Hematopoietic multipotent progenitor cell treated with erythropoietin and hydrocortisone succinate and interleukin-3 and kit ligand, for 15 days (in vitro differentiated cells): ENCODE measurements at regions not wholly inside any gene's neighbourhood (a gene's known extent, or its start where the extent isn't known, plus 50 kb on each side); places are given as distances from the start of the nearest gene placed in this dataset.

Experiments used
- DNase-seq: peaks from one replicate; pipeline ENCODE4 v3.0.0-alpha.2; 2015; ENCODE audit warnings: low spot score

GRCh38 chr20:62527781-62528180, 52.0 kb upstream of the GATA5 start:
- DNase-seq = no peak

DNA sequence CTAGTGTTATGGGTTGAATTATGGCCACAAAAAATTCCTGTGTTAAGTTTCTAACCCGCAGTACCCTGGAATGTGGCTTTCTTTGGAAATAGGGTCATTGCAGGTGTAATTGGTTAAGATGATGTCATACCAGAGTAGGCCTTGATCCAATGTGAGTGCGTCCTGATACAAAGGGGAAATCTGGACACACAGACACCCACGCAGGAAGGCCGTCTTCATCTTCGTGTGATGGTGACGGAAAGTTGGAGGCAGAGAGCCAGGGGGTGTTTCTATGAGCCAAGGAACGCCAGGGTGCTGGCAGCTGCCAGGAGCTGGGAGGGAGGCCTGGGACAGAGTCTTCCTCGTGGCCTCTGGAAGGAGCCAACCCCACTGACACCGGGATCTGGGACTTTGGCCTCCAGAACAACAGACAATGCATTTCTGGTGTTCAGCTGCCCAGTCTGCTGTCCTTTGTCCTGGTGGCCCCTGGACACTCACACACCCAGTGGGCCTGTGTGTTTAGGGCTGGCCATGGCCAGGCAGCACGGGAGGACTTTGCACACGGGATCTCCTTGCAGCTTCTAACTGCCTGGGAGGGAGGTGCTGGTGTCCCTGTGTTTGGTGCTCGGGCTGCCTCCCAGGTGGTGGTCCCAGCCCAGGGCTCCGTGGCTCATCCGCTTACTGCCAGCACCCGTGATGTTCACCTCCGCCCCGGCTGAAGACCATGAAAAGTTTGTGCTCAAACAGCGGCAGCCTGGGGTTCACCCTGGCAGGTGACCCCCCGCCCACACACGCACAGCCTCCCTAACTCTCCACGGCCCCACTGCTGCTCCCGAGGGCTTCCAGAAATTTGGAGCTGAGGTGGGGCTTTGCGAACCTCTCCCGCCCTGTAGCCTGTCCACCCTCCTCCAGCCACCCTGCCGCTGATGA, 53.4 kb upstream of the GATA5 start:
- DNase-seq = no peak

GRCh38 chr20:62529896-62530642, 54.3 kb upstream of the GATA5 start:
- peak; percentile 20 for DNase-seq

DNA sequence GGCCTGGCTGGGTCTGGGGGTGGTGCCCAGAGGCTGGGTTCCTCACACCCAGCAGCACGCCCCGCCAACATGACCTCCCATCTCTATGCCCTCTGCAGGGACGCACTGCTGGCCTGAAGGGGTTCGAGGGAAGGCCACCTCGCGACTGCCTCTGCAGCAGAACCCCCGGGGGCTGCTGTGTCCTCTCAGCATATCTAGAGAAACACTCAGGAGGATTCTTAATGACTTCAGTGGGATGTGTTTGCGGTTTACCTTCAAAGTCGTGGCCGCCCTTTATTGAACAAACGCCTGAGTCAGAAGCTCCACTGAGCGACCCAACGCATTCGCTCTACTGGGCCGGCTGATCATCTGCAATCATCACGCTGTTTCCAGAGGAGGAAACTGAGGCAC, 54.8 kb upstream of the GATA5 start:
- no peak for DNase-seq

DNA sequence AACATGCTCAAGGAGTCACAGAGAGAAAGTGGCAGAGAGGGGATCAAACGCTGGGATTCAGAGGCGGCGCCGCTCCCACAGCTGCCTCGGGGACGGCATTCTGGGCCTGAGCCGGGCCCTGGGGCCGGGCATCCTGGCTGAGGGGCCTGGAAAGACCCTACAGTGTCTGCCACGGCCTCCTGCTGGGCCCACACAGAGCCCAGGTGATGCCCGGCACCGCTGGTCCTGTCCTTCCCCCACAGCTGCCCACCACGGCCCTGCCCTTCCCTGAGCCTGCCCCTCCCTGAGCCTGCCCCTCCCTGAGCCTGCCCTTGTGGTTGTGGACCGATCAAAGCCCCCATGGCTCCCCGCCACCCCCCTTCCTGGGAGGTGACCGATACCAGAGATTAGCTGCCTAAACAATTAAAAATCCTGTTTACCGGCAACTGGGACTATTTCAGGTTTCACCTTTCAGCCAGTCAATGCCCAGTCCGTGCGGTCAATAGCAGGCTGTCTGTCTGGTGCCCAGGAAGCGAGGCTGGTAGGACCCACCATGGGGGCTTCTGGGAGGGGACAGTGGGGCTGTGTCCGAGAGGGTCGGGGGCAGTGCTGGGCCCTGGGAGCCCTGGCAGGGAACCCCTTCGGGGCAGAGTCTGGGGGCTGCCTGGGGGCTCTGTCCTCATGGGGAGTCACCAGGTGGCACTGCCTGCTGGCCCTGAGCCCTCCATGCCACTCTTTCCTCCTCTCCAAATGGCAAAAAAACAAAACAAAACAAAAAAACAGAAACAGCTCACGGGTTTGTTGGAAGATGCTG, 55.4 kb upstream of the GATA5 start:
- DNase-seq = no peak

DNA sequence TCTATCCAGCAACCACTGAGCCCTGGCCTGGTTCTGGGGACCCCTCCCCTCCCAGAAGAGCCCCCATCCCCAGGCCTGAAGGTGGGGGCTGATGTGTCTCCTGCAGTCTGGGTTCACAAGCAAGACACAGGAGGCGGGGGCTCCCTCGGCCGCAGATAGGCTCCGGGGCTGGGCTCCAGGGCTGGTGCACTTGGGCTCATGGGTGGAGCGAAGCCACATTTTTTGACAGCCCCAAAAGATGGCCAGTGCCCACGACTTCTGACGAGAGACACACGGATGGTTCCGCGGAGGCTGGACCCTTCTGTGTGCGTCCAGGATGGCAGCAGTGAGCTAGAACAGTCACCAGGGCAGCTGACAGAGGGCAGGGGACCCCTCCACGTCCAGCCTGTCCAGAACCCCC, 57.1 kb upstream of the GATA5 start:
- DNase-seq = peak; percentile 15

- DNase-seq = peak; percentile 67
These were observed 58.0 kb upstream of the GATA5 start for GRCh38 chr20:62533591-62534495.

DNA sequence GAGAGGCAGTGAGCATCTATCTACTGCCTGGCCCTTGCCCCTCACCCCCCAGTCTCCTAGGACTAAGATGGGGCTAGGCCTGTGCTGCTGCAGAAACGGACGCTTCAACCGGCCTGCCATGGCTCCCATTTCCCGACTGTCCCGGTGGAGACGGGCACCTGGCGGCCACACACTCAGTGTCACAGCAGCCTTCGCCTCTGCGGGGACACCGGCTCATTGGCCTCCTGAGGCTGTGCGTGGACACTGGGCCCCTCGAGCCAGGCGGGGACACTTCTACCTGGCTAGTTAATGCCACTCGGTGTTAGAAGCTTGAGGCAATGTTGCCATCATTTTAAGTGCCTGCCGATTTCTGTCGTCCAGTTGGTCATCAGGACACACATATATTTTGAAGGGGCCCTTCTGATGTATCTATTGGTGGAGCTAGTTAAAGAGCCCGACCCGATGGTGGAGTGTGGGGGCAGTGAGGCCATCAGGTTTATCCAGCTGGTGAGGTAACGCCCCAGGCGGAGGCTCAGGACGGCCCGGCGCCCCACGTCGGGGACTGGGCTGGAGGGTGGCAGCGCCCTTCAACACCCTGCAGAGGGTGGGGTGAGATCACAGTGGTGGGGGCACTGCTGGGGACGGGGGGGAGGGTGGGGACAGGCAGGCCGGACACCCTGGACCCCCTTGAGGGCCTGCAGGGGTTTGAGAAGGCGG, 58.9 kb upstream of the GATA5 start:
- DNase-seq = peak; percentile 58

GRCh38 chr20:62535282-62535811, 59.6 kb upstream of the GATA5 start:
- no peak for DNase-seq

- no peak for DNase-seq
These were observed 60.2 kb upstream of the GATA5 start for GRCh38 chr20:62535964-62536363.

DNA sequence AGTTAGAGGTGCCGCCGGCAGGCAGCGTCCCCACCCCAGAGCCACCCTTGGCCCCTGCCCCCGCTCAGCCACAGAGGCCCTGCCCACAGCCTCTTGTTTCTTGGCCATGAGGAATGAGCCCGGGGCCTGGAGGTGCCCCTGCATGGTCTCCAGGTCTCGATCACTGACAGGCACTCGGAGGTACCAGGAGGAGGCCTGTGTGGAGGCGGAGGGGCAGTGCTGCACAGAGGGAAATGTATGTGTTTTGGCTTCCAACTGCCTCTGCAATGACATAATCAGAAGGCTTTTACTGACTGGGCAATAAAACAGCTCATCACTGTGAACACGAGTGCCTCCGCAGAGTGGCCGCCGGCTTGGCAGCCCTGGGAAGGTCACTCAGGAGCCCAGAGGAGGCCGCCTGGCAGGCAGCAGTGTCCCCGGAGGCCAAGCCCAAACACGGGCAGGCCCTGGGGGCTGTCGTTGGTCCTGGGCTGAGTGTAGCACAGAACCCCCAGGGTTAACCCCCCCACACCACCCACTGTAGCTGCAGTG, 61.1 kb upstream of the GATA5 start:
- no peak for DNase-seq

- peak; percentile 68 for DNase-seq
These were observed 62.0 kb upstream of the GATA5 start for GRCh38 chr20:62537649-62538292.

- no peak for DNase-seq
These were observed 63.6 kb upstream of the GATA5 start for GRCh38 chr20:62539198-62540045.

DNA sequence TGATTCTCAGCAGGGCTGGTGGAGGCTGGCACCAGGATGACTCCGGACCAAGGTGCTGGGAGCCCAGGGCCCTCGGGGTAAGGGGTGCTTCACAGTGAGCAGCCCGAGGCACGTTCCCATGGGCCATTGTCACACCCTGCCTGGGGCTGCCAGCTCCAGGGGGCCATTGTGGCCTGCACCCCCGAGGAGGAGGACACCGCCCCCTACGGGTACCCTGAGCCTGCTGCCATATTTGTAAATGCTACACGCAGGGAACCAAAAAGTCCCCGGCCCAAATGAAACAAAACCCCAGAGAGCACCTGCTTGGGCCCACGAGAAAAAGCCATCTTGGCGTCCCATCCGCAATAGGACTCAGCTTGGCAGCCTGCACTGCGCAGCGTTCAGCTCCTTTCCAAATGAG, 64.7 kb upstream of the GATA5 start:
- no peak for DNase-seq

GRCh38 chr20:62542862-62543261, 67.1 kb upstream of the GATA5 start:
- no peak for DNase-seq

- no peak for DNase-seq
These were observed 67.9 kb upstream of the GATA5 start for GRCh38 chr20:62543470-62544302.

- no peak for DNase-seq
These were observed 68.8 kb upstream of the GATA5 start for GRCh38 chr20:62544505-62545055.

DNA sequence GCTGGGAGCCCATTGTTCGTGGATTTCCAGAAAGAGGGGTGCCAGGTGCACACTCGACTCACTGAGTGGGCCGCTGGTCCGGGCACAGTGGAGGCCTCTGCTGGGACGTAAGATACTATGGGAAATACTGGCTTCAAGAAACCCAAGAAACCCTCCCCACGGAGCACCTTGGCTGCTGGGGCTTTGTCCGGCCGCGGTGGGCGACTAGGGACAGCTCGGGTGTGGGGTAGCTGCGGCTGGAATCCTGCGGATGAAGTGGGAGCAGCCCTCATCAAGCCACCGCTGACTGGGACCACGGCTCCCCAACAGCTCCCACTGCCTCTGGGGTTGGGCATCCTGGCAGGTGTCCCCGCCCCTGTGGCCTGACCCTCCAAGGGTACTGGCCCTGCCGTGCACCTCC, 69.5 kb upstream of the GATA5 start:
- no peak for DNase-seq
